GM18519 (cell line): ENCODE measurements at regions not wholly inside any gene's neighbourhood (a gene's known extent, or its start where the extent isn't known, plus 50 kb on each side); places are given as distances from the start of the nearest gene placed in this dataset.

Source experiments
- ATAC-seq: cut with Tn5 transposase; IDR thresholded peaks from one replicate; pipeline ENCODE4 v1.9.1; 2021; ENCODE audit warnings: mild to moderate bottlenecking, moderate library complexity; ENCODE audit not compliant: unreplicated experiment, low FRiP score

DNA sequence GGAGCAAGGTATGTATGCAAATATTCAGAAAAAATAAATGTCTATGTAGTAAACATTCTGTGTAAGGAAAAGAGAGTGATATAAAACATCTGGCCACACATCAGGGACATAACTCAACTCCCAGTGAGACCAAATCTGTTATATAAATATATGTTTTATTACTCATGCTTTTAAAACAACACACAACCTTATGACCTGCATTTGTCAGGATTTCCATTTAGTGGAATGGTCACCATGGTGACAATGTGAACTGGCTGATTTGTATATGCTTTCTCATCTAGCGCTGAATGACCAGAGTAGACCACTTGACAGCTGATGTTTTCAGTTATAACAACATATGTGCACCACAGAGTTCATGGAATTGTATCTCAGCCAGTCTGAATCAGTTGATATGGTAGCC, 551.7 kb downstream of the HTR7 start:
- ATAC-seq, result no peak

DNA sequence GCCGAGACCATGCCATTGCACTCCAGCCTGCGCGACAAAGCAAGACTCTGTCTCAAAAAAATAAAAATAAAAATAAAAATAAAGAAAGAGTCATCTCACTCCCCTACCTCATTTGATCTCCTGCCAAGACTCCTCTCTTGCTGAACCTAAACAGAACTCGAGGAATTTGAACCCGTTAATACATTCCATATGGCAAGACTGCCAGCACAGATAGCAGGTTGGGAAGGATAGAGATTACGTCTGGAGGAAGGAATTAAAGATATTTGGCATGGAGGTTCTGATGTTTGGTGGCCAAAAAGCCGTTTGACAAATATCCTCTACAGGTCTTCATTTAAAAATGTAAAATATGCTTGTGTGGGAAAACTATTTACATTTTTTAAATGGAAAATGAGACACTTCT, 549.6 kb downstream of the HTR7 start:
- ATAC-seq, result no peak

DNA sequence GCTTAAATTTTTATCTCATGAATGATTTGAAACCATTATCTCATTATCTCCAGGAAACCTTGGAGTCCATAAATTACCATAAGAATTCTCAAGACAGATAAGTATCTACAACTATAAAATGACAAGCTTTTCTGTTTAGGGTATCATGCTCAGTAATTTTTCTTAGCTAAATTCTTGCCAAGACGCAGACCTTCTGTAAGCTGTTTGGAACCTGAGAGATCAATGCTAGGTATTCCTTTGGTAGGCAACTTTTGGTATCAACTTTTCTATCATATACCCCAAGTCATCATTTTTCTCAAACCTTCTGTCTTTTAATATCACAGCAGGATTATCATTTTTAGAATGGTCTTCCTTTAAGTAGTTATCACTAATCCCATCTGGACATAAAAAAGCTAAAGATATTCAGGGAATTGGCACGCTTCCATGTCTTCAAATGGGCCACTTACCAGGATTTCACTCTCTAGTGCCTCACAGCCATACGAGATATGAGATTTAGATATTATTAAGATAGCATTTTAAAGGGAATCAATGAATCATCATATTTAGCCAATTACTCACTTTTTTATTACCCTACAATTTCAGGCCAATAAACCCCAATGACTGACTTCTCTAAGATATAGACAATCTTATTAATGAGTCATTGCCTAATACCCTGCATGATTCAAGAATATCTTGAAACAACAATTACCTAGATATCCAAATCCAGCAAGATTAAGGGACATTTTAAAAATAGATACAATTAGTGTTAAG, 544.1 kb downstream of the HTR7 start:
- ATAC-seq, result no peak

DNA sequence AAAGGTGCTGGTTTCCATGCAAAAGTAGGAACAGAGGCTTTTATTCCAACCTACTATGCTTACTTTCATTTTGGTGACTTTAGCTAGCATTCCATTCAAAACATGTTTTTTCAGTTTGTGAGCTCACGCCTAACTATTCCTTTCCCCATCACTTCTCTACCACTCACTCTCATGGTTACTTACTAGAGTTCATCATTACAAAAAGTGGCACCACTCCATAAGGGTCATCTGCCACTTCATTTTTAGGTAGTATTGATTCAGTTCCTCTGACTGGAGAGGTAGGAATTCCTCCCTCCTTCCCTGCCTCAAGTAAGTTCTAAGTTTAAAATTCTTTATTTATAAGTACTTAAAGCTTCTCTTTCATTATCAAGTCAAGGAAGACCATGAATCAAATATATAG, 543.1 kb downstream of the HTR7 start:
- ATAC-seq, result no peak

DNA sequence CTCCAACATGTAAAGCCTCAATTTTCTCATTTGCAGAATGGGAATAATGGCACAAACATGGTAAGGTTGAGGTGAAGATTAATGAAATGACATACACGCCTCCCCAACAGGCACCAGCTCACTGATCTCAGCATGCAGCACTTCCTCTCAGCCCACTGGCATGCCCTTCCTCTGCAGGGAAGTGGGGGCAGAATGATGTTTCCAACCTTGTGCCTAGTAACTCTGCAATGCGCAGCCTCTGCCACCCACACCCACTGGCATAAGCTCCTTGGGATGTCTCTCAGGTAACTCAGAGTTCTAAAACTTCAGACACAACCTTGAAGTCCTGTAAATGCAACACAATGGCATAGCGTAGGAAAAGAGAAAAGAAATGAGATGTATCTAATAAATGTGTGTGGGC, 540.7 kb downstream of the HTR7 start:
- ATAC-seq, result no peak

DNA sequence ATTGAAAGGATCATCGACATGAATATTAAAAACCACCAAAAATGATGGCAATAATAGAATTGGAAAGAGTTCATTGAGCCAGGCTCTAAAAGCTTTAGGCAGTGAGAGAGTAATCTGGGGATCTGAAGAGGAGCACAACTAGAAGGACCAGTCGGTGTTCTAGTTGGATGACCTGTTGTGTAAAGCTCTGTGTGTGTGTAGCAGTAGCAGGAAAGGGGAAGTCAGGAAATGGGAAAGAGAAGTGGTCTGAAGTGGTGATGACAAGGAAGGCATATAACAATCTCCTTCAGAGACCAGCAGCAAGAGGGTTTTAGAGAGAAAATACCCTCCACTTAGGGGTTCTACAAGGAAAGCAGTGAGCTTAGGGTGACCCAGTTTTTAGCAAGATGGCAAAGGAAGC, 539.2 kb downstream of the HTR7 start:
- no peak for ATAC-seq

DNA sequence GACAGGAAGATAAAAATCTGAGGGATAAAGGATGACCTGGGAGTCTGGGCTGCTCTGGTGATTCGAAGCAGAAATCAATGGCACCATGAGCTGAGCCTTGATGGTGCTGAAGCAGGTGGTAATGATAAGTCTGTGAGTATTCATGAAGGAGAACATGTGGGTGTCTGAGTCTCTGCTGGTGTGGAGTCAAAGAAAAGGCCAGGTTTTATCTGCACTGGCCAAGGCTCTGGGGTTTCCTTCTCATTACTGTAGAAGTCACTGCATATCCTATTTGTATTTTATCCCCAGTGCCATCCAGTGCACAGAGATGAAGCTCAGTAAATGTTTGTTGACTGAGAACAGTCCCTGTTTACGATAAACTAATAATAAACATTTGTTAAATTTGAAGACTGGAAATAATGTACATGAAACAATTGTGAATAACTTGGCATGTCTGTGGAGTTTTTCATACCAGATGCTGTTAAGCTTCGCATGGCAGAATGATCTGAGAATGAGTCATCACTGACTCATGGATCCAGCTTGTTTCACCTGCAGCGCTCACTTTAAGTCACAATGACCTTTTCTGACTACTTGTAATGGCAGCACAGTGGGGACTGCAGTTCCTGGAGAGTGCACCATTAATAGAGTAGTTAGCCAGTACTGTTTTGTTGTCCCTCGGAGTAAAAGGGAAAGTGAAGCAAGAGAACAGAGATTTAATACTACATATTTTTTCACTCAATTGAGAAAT, 538.5 kb downstream of the HTR7 start:
- peak; percentile 79 for ATAC-seq

DNA sequence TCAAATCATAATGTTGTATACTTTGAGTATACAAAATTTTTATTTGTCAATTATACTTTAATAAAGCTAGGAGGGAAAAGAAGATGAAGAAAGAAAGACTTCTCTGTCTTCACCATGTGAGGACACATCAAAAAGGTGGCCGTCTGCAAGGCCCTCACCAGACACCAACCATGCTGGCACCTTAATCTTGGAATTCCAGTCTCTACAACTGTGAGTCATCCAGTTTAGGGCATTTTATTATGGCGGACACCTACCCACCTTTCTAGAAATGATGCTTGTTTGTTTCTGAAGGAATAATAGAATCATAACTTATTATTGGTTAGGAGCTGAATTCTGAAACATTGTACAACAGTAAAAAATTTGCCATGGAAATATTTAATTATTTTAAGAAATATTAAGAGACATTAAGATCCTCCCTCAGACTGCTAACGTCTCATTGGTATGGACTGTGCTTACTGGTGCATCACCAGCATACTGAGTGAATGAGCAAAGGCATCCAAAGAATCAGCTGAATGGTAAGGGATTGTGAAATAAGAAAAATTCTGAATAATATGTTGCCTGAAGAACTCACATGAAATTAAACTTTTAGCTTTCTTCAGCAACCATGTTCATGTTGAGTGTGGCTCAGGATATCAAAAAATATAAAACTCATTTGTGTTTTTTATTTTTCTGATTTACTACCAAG, 536.6 kb downstream of the HTR7 start:
- ATAC-seq, result no peak

DNA sequence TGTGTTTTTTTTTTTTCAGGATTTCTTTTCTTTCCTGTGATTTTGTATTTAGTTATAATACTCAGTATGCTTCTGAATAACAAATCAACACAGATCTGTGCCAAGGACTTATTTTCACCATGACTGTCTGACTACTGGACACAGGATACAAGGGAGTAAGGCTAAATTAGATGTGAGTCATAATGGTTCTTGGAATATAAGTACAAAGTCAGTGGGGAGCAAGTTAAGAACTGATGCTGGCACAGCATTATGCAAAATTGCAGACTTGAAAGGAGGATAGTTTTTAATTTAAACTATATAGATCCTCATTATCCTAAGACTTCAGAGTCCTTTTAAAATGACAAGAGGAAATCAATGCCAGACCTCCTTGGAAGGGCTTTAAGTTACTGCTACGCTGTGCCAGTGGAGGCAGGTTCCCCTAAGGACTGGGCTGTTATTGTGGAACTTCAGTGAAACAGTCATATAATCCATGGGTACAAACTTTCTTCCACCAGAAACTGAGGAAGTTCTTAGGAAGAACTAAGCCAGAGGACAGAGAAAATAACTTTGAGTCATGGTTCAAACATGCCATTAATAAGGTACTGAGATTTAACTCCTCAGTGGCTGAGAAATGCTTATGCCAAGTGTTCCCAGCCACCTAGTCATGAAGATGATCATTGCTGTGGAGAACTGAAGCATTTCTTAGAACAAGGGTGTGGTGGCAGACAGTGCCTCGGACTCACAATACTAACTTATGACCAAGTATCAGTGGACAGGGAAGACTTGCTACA, 531.2 kb downstream of the HTR7 start:
- no peak for ATAC-seq

DNA sequence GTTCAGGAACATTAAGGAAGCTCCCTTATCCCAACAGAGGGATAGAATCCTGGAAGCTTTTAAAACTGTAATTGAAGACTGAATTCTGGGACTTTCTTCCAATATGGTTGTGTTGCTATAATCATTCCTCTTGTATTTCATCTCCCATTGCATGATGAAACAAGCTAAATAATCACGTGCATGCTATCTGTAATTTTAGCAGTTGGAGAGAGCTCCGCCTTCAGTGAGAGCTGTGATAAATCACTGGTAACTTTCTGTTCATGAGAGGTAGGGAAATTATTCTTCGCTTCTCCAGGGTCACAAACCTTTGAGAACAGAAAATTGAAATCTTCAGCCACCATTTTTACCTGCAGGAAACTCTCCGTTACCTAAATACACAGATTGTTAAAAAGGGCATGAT, 530.2 kb downstream of the HTR7 start:
- ATAC-seq, result no peak

DNA sequence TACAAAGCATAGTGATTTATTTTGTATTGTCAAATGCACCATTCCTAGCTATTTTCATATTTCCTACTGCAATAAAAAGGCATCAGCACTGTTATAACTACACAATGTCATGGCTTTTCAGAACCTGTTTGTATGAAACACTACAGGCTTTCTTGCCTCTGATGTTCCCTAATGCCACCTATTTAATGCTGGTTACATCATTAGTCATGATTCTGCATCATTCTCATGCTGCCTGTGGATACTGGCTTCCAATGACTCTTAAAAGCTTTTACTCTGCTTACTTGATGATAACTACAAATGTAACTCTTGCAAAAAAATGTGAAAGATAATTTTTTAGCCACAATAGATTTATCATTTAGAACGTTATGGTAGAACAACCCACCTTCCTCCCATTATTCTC, 529.4 kb downstream of the HTR7 start:
- ATAC-seq, result no peak

DNA sequence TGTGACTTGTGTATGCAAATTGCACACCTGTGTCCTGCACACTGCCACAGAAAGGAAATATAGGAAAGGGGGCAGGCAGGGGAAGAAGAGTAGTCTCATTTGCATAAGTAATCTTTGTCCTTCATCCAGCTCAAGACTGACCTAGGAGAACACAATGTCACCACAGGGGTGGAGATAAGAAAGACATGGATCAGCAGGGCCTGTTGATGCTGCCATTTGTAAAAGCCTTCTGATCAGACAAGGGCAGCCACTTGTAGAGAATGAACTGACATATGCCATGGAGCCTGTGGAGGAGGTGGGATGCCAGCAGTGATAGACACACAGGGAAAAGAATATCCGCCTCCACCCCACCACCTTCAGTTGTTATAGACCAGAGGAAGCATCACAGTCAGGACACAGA, 528.9 kb downstream of the HTR7 start:
- ATAC-seq, result no peak

DNA sequence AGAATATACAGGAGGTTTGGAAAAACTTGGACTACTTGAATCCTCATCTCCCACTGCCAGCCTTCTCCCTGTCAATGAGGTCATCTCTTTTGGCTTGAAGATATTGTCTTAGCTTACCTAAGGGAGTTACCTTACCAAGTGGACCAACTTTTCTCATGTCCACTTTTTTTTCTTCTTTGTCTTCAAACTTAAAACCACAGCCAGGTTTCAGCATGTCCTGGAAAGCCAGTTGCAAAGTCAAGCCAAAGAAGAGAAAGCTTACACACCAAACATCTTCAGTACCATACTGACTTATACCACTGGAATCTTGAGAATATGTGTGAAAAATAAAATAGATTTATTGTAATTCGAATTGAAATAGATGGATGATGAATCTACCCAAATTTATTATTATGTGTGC, 520.5 kb downstream of the HTR7 start:
- no peak for ATAC-seq

DNA sequence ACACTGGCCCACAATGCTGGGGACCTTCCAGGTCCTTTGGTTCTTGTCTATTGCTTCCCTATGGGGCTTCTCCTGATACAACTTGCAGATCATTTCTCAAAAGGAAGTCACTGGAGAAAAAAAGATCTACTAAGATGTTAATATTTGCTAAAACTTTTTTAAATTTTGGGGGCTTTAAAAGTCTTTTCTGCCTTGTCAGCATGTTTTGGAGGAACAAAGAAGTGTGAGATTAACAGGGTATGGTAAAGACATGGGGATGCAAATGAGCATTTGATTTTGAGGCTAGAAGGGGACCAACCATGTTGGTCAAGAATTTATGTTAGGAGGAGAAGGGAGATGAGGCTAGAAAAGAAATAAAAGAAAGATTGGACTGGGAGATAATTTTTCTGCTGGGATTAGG, 515.4 kb downstream of the HTR7 start:
- no peak for ATAC-seq

DNA sequence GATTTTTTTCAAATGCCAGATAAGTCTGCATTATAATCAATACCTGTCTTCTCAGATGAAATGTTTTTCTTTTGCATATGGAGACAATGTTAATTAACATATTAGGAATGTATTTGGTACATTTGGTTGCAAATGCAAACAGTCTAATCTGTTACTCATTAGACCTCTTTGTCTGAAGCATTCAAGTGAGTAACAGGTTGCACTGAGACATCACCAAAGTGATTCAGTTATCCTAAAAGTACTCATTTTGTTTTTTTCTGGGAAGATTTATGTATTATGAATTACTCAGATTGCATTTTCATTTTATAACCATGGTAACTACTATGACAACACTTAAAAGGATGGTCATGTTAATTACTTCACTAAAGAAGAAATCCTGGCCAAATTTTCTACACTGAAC, 513.6 kb downstream of the HTR7 start:
- no peak for ATAC-seq

DNA sequence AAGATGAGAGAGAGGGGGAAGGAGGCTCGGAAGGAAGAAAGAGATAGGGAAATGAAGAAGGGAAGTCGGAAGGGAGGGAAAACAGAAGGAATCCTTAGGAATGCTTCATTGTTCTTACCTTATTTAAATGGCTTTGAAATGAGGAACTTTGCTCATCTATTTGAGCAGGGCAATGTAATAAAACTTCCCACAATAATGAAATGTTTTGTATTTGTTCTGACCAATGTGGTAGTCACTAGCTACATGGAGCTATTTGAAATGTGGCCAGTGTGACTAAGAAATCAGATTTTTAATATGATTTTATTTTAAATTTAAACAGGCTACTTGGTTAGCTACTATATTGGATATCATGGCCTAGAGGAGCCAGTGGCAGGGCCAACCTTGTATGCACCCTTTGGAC, 510.6 kb downstream of the HTR7 start:
- ATAC-seq, result no peak

DNA sequence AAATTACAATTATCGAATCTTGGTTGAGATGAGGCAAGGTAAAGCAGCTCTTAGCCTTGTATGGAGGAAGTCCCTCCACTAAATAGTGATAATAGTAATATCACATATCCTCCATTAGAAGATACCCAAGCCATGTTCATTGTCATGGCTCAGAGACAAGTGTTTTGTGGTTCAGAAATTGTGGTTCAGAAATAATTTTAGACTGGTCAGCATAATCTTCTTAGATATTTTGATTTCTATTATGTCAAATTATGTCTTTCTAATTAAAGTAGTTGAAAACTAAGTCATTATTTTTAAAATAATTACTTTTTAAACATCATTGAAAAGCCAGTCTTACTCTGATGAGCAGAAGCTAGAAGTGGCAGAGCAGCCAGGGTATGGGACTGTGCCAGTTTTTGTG, 507.7 kb downstream of the HTR7 start:
- no peak for ATAC-seq

DNA sequence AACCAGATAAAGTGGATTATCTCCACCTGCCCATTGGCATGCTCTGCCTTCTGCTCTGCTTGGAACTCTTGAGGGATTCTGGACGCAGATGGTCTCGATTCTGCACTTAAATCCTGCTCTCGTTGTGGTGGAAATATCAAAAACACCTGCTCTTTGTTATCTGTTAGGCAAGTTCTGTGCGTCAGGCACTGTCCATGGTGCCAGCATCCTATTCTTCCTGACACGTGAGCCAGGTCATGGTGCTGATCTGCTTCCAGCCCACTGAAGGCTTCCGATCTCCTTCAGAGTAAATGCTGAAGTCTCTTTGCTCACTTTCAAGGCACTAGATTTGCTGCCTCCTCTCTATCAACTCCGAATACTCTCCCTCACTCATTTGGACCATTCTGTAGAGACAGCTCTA, 505.6 kb downstream of the HTR7 start:
- no peak for ATAC-seq

DNA sequence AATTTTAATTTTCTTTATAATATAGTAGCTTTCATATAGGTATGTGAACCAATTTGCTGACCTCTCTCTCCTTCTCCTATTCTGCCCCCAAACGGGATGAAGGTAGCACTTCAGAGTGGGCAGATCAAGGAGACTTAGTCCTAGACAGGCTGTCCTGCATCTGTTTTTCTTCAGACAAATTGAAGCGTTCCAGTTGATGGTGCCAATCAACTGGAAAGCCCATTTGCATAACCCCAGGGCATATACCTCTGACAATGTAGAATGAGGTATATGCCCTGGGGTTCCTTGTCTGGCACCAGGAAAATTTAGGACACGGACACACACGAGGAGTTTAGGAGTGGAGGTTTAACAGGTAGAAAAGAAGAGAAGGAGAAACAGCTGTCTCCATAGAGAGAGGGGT, 502.9 kb downstream of the HTR7 start:
- no peak for ATAC-seq

DNA sequence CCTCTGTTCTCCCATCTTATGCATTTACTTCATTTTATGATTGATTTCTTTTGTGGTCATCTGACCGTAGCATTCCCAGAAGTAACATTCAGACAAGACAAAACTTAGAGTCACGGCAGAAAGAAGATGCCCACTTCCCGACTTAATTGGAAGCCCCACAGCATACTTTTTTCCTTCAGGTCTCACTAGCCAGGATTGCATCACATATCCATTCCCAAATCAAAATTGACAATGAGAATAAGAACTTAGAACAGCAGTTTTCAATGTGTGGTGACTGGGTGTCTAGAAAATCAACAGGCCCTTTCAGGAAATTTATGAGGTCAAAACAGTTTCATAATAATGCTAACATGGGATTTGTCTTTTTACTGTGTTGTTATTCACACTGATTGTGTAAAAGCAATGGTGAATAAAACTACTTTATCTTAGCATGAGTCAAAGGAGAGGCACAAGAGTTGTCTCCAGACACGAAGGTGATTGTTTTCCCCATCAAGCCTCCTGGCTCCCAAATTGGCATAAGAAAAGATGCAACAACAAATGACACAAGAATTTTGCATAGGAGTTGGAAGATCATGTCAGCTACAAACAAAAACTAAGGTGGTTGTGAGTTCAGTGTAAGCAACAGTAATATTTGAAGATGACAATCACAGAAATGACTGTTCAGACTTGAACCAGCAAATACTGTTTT, 493.9 kb downstream of the HTR7 start:
- no peak for ATAC-seq
